HG03095 (cell line): ENCODE measurements at regions not wholly inside any gene's neighbourhood (a gene's known extent, or its start where the extent isn't known, plus 50 kb on each side); places are given as distances from the start of the nearest gene placed in this dataset.

Experiments
- ATAC-seq: cut with Tn5 transposase; IDR thresholded peaks from one replicate; pipeline ENCODE4 v1.9.1; 2021; ENCODE audit warnings: moderate library complexity; ENCODE audit not compliant: unreplicated experiment

GRCh38 chr14:101236496-101237251 is 324.6 kb upstream of the DIO3 start:
- ATAC-seq = no peak

- no peak for ATAC-seq
Observed at GRCh38 chr14:101237252-101237616, 324.1 kb upstream of the DIO3 start.

GRCh38 chr14:101239065-101239464 is 322.2 kb upstream of the DIO3 start:
- ATAC-seq = no peak

- no peak for ATAC-seq
Observed at GRCh38 chr14:101241147-101241546, 320.1 kb upstream of the DIO3 start.

DNA sequence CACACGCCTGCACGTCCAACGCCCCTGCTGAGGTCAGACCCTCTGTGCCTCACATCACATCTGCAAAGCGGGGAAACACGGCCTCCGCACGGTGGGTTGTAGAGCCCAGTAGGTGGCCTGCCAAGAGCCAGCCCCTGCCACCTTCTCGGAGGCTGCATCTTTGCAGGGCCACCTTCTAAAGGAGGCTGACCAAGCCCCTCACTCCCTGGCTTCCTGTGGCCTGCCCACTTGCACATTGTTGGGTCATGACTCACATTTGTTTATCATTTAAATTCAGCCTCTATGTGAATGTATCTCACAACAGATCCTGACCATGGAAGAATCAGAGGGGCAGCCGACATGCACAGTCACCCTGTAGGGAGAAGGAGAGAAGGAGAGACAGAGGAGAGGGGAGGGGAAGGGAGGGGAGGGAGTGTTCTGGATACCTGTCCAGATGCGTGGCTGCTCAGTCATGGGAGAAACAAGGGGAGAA is 319.5 kb upstream of the DIO3 start:
- no peak for ATAC-seq

DNA sequence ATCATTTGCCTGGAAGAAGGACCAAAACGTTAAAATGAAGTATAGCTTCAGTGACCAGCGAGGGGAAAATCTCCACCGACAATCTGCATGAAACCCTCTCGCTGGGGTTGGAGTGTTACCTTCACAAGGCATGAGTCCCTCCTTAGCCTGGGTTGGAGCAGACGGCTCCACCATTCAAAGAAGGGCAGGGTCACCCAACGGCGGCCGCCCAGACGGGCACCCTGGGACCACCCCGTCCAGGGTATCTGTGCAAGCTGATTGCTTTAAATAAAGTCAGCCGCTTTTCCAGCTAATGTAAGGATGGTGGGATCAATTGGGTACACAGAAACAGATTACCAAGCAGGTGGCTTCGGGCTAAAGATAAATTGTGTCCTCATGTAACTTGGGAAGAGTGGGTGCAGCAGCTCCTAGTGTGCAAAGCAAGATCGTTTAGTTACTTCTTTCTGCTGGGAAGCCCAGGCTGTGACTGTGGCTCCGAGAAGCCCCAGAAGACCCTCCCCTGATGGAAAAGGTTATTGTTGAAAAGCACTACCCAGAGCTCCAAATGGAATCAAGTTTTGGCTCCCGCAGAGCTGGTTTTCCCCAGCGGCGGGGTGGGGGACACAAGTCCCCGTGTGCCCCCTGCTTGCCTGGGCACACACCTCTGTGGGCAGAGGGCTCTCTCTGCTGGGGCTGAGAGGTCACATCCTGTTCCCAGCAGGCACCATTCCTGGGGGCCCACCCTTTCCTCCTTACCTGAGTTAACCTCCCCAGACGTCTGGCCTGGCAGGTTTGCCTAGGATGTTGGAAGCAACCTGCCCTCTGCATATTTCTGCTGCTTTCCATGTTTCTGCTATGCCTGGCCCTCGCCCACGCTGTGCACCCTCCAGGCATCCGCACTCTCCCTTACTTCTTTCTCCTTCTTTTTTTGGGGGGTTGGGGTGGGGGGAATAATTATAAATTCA is 318.6 kb upstream of the DIO3 start:
- ATAC-seq = no peak

DNA sequence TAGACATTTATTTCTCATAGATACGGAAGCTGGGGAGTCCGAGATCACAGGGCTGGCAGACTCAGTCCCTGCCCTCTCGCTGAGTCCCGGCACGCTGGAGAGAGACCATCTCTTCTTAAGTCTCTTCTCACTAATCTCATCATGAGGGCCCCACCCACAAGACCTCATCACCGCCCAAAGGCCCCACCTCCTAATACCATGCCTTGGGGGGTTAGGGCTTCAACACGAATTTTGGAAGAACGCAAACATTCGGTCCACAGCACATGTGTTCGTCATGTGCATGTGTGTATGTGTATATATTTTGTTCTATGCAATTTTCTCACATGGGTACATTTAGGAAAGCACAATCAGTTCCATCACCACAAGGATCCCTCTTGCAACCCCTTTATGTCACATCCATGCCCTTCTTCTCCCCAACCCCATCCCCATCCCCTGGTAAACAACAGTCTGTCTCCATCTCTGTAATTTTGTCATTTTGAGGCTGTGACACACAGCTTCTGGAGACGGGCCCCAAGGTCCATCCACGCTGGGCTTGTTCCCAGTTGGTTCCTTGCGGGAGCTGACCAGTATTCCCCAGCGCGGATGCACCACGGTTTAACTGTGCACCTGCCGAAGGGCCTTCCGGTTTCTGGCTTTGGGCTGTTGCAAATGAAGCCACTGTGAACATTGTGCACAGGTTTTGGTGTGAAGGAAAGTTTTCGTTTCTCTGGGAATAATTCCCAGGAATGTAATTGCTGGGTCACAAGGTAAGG is 317.5 kb upstream of the DIO3 start:
- no peak for ATAC-seq

GRCh38 chr14:101246894-101247841 is 314.1 kb upstream of the DIO3 start:
- ATAC-seq = no peak

GRCh38 chr14:101247842-101248725 is 313.2 kb upstream of the DIO3 start:
- ATAC-seq = no peak

- ATAC-seq = no peak
Observed at GRCh38 chr14:101248840-101249675, 312.2 kb upstream of the DIO3 start.

DNA sequence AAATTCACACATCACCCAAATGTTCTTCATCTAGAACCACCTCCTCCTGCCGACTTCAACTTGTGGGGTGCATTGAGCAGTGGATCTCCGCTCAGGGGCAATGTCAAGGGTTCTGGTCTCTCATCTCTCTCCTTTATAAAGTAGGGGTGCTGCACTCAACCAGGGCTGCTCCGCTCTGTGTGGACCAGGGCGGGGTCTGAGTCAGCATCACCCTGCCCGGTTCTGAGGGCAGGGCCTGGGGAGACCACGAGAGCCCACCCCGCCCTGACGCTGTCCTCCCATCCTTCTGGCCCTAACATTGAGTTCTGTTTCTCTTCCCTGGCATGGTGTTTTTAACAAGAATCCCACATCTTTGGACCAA is 311.6 kb upstream of the DIO3 start:
- no peak for ATAC-seq

DNA sequence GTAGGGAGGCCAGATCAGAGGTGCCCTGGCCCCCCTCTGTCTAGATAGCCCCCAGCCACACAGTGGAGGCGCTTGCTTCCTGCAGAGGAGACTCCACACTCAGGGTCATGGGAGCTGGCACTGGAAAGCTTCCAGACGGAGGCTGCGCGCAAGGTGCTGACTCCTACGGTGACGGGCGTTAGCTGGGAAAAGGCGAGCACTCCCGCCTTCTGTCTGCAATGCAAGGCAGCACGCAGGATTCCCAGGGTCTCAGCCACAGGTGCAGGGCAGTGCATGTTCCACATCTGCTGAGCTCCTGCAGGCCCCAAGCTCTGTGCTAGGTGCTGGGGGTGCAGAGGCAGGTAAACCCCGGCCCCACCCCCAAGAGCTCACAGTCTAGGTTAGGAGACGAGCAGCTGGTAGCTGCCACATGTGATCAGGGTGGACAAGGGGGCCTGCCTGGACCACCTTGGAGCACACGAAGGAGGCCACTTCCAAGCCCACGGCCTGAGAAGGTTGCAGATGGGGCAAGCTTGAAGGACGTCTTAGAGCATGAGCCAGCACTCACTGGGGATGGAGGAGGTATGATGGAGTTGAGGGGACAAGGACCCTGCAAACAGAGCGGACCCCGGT is 310.9 kb upstream of the DIO3 start:
- no peak for ATAC-seq

DNA sequence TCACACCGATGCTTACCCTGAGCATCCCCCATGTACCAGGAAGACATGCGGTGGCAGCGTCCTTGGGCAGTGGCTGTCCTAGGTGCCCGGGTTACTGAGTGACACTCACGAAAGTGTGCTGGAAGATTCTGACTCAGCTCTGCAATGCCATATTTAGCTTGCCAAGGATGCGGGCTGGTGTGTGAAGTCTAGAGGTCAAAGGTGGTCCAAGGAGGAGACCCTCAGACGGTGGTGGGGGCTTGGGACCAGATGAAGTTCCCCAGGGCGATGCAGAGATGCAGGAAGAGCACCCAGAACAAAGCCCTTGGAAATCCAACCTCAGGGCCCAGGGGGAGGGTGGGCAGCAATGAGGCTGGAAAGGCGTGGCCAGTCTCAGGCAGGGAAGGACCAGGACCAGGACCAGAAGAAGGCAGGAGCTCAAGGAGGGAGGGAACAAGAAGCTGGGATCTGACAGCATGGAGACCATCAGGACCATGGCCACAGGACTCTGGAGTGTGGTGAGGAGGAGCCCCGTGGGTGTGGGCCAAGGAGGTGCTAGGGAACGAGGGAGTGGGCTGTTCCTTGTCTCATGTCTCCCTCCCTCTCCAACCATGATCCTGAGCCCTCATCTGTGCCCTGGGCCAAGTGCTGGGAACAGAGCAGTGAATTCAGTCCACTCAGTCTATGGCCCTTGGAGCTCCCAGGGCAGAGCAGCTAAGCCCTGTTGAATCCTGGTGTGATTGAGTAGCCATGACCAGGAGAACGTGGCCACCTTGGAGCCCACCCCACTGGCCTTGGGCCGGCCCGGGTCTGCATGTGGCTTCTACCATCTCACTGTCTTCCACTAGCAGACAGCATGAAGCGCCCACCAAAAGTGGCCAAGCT is 310.1 kb upstream of the DIO3 start:
- no peak for ATAC-seq

- ATAC-seq = no peak
Observed at GRCh38 chr14:101251812-101252442, 309.4 kb upstream of the DIO3 start.

DNA sequence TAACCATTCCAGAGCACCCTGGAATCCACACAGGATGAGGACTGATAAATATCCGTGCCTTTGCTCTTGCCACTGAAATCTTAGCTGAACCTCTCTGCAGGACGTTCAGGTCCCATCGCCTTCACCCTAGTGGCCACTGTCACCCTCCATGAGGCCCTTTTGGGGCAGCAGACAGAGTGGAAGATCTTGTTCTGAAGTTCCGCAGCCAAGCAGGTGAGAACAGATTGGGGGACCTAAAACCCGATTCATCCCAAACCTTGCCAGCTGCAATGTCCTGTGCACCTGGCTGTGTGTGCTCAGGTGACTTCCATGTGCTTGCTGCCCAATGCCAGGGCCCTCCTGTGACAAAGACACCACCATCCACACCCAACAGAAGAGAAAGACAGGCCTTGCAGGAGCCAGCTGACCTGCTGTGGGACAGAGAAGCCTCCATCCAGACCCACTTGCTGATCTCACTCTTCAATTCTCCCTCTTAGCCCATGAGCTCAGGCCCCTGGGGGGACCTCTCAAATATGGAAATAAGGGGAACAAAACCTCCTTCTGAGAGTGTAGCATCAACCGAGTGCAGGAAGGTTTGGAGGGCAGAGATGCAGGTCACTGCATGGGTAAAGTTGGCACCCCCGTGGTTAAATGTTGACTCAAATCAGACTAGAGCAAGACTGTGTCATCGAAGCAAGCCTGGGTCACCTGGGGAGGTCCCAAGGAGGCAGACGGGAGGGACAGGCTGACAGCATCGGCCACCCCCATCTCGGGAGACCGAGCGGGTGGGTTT is 308.7 kb upstream of the DIO3 start:
- ATAC-seq = no peak

- no peak for ATAC-seq
Observed at GRCh38 chr14:101253948-101254347, 307.3 kb upstream of the DIO3 start.
